BJ (cell line): ENCODE measurements at regions not wholly inside any gene's neighbourhood (a gene's known extent, or its start where the extent isn't known, plus 50 kb on each side); places are given as distances from the start of the nearest gene placed in this dataset.

Experiments used
- CTCF ChIA-PET: fragments of 350-600 bp; formaldehyde crosslinking; extraction: SDS; loops from one replicate; lab custom pipeline; 2021; ENCODE audit warnings: antibody characterized with exemption, inconsistent platforms; lab: Yijun Ruan, JAX
- POLR2A ChIA-PET: fragments of 300-600 bp; sonication (Branson Sonifier 250); formaldehyde crosslinking; extraction: SDS; loops from one replicate; lab custom pipeline; 2021; ENCODE audit warnings: antibody characterized with exemption; lab: Charles Lee
- DNase-seq: peaks from one replicate; pipeline ENCODE4 v3.0.0-alpha.2; 2011; ENCODE audit warnings: low read depth
- H3K27me3 ChIP-seq: 2 replicates; pipeline ENCODE4 v1.6.0; 2011; ENCODE audit warnings: low read length; ENCODE audit not compliant: control insufficient read depth, insufficient read depth
- H3K36me3 ChIP-seq: 2 replicates; pipeline ENCODE4 v1.5.1; 2011; ENCODE audit warnings: low read length; ENCODE audit not compliant: control insufficient read depth, insufficient read depth
- H3K4me3 ChIP-seq: 2 replicates; pipeline ENCODE4 v1.5.1; 2011; ENCODE audit warnings: low read depth, mild to moderate bottlenecking, control low read depth, low read length
- CTCF ChIP-seq: IDR thresholded peaks from 2 replicates; pipeline ENCODE4 v1.5.1; 2011; ENCODE audit warnings: low read depth, mild to moderate bottlenecking, control low read depth, inconsistent platforms, low read length, moderate library complexity; ENCODE audit not compliant: insufficient read depth

GRCh38 chr2:81002906-81003305, 698.4 kb upstream of the LRRTM1 start:
- Histone ChIP-seq H3K36me3 (no peaks in the 10 kb centered on the region), H3K27me3 (no peaks in the 10 kb centered on the region), H3K4me3 (no peak overlapping the region)
- DNase-seq = no peak
- POLR2A ChIA-PET = no interaction called here
- CTCF ChIA-PET = interaction anchor here (0.6 kb wide), 1 partner anchor 229 kb away, joined by 3 read pairs; no protein-coding TSS in a partner anchor
- TF ChIP-seq CTCF = no peak

- Histone ChIP-seq H3K36me3 (no peaks in the 10 kb centered on the region), H3K4me3 (no peak overlapping the region), H3K27me3 (no peaks in the 10 kb centered on the region)
- no peak for DNase-seq
- ChIA-PET CTCF (interaction anchor here (0.6 kb wide), 1 partner anchor 317 kb away, joined by 3 read pairs; no protein-coding TSS in a partner anchor), POLR2A (no interaction called here)
- no peak for TF ChIP-seq CTCF
Measured at GRCh38 chr2:80987466-80987865, 682.9 kb upstream of the LRRTM1 start.

- no peak overlapping the region for H3K4me3 ChIP-seq
- ChIA-PET POLR2A (no interaction called here), CTCF (no interaction called here)
- DNase-seq = no peak
- H3K27me3 ChIP-seq = no peaks in the 10 kb centered on the region
- no peak for TF ChIP-seq CTCF
- H3K36me3 ChIP-seq = no peaks in the 10 kb centered on the region
Measured at GRCh38 chr2:80969900-80970299, 665.3 kb upstream of the LRRTM1 start.

GRCh38 chr2:80968450-80968849, 663.9 kb upstream of the LRRTM1 start:
- CTCF ChIA-PET = no interaction called here
- Histone ChIP-seq H3K36me3 (no peaks in the 10 kb centered on the region), H3K27me3 (no peaks in the 10 kb centered on the region), H3K4me3 (no peak overlapping the region)
- TF ChIP-seq CTCF = no peak
- DNase-seq = no peak
- POLR2A ChIA-PET = no interaction called here

GRCh38 chr2:80947601-80948130, 643.1 kb upstream of the LRRTM1 start:
- DNase-seq = no peak
- CTCF ChIA-PET = no interaction called here
- Histone ChIP-seq H3K4me3 (no peak overlapping the region), H3K27me3 (no peaks in the 10 kb centered on the region), H3K36me3 (no peaks in the 10 kb centered on the region)
- POLR2A ChIA-PET = no interaction called here
- TF ChIP-seq CTCF = no peak
